GM12801 (cell line): ENCODE measurements at regions not wholly inside any gene's neighbourhood (a gene's known extent, or its start where the extent isn't known, plus 50 kb on each side); places are given as distances from the start of the nearest gene placed in this dataset.

Source experiments
- TF ChIP-seq, protein P1 (sequence below): IDR thresholded peaks from one replicate; pipeline ENCODE4 v1.5.1; 2011; ENCODE audit warnings: control low read depth; ENCODE audit not compliant: insufficient read length; ENCODE audit errors: extremely low read depth

DNA sequence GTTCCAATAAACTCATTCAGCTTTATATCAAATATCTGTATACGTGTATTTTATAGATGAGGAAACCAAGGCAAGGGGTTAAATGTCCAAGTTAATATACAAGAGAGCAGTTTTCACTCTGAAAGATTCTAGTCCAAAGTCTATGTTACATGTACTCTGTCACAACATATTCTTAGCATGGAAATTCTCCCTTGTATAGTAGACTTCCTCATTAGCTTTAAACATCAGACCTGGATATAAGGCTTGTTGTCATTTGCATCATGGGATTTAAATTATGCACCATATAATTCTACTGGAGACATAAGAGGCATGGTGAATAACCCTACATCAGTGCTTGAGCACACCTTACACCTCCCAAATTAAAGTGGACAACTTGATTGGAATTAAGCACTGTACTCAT lies 681.9 kb upstream of the CCDC179 start:
- TF ChIP-seq, protein P1, sequence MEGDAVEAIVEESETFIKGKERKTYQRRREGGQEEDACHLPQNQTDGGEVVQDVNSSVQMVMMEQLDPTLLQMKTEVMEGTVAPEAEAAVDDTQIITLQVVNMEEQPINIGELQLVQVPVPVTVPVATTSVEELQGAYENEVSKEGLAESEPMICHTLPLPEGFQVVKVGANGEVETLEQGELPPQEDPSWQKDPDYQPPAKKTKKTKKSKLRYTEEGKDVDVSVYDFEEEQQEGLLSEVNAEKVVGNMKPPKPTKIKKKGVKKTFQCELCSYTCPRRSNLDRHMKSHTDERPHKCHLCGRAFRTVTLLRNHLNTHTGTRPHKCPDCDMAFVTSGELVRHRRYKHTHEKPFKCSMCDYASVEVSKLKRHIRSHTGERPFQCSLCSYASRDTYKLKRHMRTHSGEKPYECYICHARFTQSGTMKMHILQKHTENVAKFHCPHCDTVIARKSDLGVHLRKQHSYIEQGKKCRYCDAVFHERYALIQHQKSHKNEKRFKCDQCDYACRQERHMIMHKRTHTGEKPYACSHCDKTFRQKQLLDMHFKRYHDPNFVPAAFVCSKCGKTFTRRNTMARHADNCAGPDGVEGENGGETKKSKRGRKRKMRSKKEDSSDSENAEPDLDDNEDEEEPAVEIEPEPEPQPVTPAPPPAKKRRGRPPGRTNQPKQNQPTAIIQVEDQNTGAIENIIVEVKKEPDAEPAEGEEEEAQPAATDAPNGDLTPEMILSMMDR: no peak

DNA sequence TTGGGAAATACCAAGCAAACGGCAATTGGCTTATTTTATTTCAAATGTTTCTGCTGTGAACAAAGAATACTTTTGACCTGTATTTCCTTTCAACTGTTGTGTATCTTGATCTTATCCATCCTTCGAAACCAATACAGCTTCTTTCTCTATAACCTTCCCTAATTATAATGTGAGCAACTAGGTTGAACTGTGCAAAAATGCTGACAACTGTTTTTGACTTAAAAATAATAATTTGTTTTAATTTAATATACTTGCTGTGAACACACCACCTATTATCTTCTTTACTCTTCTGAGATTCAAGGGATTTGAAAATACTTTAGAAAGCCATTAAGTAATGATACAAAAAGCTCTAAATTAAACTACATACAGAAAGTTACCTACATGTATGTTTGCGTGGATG lies 682.5 kb upstream of the CCDC179 start:
- TF ChIP-seq, protein P1: no peak

DNA sequence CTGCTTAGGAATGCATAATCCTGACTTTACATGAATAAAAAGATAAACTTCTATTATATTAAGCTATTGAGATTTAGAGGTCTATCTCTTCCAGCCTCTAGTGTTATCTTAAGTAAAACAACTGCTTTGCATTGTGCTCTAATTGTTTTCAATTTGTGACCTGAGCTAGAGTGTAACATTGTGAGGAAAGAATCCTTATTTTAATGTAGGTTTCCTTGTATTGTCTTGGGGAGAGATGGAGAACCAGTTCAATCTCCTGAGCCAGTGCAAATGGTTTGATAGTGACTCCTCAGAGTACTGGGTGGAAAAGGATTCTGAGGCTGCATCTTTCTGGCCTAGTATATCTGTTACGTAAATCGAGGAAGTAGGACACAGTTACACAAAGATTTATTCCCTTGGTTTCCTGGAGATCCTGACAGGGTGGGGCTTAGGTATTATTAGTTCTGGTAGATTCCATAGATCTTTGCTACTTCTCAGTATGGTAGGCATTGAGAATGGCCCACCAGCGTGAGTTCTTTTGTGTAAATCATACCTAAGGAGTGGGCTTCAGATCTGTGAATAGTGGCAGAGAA lies 683.5 kb upstream of the CCDC179 start:
- TF ChIP-seq, protein P1: no peak

DNA sequence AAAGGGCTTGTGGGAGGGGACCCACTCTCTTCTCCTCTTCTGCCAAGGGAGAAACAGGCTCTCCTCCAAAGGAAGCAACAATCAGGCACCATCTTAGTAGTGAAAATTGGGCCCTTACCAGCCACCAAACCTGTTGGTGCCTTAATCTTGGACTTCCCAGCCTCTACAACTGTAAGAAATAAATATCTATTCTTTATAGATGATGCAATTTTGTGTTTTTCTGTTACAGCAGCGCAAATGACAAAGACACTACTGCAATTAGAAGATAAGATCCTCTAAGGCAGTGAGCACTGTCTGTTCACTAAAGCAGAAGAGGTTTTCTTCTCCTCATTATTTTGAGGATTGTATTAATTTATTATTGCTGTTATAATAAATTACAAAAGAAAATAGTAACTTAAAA lies 691.4 kb upstream of the CCDC179 start:
- TF ChIP-seq, protein P1: no peak

DNA sequence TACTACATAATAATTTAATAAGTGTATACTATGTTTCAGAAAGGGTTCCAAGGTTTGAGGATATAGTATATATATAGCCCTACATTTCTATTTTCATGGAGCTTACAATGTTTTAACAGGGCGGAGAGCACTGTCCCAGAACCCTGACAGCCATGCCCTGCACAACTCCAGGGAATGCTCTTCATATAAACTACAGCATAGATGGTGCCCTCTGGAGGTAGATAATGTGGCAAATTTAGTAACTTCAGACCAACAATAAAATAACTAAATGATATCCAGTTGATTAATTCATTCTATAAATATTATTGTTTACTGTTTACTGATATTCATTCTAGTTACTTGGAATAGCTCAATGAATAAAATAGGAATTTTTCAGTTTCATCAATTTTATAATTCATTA lies 693.7 kb upstream of the CCDC179 start:
- TF ChIP-seq, protein P1: no peak

DNA sequence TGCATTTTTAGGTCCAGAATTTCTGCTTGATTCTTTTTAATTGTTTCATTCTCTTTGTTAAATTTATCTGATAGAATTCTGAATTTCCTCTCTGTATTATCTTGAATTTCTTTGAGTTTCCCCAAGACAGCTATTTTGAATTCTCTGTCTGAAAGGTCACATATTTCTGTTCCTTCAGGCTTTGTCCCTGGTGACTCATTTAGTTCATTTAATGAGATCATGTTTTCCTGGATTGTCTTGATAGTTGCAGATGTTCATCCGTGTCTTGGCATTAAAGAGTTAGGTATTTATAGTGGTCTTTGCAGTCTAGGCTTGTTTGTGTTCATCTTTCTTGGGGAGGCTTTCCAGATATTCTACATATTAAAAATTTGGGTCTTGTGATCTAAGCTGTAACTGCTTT lies 694.8 kb upstream of the CCDC179 start:
- TF ChIP-seq, protein P1: no peak

DNA sequence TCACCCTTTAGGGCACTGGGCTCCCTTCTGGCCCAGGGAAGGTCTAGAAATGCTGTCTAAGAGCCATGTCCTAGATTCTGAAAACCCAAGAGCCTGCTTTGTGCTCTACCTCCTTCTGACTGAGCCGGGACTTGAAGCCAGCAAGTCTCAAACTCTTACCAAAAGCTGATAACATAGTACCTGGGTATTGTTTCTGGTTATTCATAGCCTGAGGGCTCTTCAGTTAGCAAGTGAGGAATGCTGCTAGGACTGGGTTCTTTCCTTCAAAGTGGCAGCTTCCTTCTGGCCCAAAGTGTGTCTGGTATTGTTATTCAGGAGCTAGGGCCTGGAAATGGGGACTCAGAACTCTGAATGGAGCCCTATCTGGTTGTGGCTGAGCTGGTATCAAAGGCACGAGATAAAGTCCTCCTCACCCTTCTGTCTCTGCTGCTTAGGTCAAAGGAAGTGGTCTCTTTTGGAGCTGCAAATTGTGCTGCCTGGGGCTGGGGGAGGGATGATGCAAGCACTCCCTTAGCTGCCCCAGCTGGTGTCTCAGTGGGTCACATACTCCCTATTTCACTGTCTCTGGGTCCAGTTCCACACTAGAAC lies 696.0 kb upstream of the CCDC179 start:
- TF ChIP-seq, protein P1: no peak
